Fibroblast of the aortic adventitia (primary cell): ENCODE measurements at regions not wholly inside any gene's neighbourhood (a gene's known extent, or its start where the extent isn't known, plus 50 kb on each side); places are given as distances from the start of the nearest gene placed in this dataset.

Experiments used
- DNase-seq: peaks from one replicate; pipeline ENCODE4 v3.0.0-alpha.2; 2010; ENCODE audit warnings: low read depth
- H3K4me3 ChIP-seq: 2 replicates; pipeline ENCODE4 v1.5.1; 2011; ENCODE audit warnings: low read depth, mild to moderate bottlenecking, control low read depth, low read length, moderate library complexity
- TF ChIP-seq, protein P1 (sequence below): IDR thresholded peaks from 2 replicates; pipeline ENCODE4 v1.5.1; 2011; ENCODE audit warnings: mild to moderate bottlenecking, low read length, control low read depth, inconsistent platforms; ENCODE audit not compliant: insufficient read depth

DNA sequence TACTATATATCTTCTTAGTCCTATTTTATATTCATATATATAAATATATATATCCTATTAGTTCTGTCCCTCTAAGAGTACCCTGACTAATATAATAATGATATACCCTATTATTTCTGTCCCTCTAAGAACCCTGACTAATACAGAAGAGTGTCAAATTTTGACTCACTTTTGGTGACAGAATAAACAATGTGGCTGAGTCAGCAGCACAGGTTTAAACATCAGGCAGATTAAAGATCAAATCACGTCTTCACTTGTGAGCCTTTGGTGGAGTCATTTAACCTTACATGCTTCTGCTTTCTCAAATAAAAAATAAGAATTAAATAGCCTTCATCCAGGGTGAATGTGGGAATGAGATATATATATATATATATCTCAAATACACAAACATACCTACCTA is 615.9 kb upstream of the GCFC2 start:
- TF ChIP-seq, protein P1, sequence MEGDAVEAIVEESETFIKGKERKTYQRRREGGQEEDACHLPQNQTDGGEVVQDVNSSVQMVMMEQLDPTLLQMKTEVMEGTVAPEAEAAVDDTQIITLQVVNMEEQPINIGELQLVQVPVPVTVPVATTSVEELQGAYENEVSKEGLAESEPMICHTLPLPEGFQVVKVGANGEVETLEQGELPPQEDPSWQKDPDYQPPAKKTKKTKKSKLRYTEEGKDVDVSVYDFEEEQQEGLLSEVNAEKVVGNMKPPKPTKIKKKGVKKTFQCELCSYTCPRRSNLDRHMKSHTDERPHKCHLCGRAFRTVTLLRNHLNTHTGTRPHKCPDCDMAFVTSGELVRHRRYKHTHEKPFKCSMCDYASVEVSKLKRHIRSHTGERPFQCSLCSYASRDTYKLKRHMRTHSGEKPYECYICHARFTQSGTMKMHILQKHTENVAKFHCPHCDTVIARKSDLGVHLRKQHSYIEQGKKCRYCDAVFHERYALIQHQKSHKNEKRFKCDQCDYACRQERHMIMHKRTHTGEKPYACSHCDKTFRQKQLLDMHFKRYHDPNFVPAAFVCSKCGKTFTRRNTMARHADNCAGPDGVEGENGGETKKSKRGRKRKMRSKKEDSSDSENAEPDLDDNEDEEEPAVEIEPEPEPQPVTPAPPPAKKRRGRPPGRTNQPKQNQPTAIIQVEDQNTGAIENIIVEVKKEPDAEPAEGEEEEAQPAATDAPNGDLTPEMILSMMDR: no peak
- H3K4me3 ChIP-seq: no peak overlapping the region
- DNase-seq: no peak

DNA sequence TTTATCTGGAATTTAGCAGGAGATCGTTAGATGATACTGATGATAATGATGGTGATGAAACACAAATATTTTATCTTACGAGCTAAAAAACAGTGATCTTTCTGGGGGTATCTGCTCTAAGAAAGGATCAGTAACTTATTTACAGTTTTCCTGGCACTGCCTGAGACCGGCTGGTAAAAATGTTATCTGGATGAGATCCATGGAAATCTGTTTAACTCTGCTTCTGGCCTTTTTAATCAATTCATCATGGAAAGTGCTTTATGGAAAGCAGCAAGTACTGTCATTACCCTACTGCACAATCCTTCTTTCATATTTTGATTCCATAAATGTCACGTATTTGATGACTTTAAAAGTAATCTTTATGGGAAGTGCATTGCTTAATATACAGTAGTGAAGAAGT is 612.7 kb upstream of the GCFC2 start:
- TF ChIP-seq, protein P1: no peak
- no peak for DNase-seq
- no peak overlapping the region for H3K4me3 ChIP-seq

DNA sequence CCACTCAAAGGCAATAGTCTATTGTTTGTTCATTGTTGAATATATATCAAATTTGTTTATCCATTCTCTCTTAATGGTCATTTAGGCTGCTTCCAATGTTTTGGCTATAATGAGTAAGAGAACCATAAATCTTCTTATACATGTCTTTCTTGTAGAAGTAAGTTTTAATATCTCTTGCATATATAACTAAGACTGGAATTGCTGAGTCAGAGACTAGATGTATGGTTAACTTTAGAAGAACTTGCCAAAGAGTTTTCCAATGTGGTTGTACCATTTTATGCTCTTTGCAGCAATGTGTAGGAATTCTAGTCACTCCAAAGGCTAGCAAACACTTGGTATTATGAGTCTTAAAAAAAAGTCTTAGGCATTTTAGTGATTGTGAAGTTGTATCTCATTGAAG is 610.0 kb upstream of the GCFC2 start:
- H3K4me3 ChIP-seq: no peak overlapping the region
- no peak for DNase-seq
- TF ChIP-seq, protein P1: no peak

DNA sequence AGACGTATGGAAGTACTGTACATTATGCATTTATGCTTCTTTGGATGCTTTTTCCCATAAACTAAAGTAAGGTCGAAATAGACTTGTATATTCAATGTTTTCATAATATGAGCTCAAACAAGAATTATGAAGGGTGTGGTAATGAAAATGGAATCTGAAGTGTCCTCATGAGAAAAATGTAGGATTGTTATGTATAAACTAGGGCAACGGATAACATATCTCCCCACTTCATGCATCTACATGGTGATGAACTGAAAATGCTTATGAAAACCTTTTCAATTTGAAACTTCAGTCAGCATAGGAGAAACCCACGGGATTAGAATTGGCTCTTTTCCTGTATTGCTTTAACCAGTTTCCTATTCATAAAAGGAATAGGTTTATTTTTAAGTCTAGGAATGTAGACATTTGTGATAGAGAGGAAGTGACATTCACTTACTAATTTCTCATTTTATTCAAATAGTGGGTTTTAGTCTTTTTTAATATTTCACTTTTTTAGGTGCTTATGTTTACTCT is 608.2 kb upstream of the GCFC2 start:
- TF ChIP-seq, protein P1: no peak
- DNase-seq: no peak
- no peak overlapping the region for H3K4me3 ChIP-seq

DNA sequence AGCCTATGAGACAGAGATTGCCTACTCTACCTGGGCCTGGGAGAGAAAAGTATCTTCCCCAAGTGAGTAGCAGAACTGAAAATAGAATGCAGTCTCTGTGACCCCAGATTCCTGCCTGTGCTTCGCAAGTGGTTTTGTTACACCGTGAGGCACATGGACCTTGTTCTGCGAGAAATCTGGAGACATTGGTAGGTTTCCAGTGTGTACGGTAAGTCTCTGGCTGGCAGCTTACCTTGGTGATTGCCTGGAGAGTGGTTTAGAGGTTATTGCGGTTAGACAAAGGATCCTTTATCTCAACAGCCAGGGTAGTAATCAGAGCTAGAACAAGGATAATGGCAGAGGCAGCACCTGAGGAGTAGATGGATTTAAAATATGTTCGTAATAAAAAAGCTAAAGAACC is 606.0 kb upstream of the GCFC2 start:
- DNase-seq: no peak
- TF ChIP-seq, protein P1: no peak
- no peak overlapping the region for H3K4me3 ChIP-seq

DNA sequence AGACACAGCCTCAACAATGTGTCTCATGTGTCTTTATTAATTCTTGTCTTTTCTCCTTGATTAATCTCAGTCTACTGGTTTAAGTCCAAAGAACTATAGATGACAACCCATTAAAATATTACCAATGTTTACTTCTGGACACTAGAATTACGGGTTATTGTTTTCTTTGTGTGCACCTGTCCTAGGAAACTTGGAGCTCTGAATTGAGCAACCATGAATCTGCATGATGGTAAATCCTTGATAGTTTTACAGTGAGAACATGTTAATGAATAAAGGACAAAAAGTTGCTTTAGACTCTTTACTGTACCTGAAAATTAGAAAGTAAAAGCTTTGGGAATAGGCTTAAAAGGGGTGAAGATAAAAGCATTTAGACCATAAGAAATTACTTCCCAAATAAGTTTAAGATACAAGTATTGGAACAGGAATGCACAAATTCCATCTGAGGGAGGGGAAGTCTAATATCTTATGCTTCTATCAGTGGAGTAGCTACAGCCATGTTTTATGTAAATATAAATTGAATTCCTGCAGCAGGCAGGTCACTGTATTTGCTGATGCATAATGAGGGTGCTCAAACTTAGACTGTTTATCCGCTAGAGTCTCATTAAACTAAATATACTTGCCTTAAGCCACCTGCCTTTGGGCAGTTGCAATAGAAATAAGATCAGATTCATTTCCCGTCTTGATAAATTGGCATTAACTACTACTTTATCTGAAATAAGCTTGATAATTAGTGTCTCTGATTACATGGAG is 603.7 kb upstream of the GCFC2 start:
- DNase-seq: no peak
- H3K4me3 ChIP-seq: no peak overlapping the region
- TF ChIP-seq, protein P1: no peak

DNA sequence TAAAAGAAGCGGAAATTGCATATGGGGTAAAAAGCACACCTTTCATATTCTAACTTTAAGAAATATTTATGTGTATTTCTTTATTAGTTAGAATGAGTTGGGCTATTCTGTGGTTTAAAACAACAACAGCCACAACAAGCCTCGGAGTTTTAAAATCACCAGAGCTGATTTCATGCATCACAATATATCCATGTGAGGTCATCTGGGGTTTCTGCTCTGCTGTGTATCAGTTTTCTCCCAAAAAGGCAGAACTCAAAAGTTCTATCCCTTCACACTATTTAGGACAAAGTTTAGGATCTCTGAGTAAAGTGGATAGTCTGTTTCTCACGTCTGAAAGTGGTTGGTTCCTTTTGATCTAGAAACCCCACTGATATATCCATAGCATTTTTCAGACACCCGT is 601.5 kb upstream of the GCFC2 start:
- DNase-seq: no peak
- TF ChIP-seq, protein P1: no peak
- no peak overlapping the region for H3K4me3 ChIP-seq
